ENCODE measurements at regions not wholly inside any gene's neighbourhood (a gene's known extent, or its start where the extent isn't known, plus 50 kb on each side); places are given as distances from the start of the nearest gene placed in this dataset.
"Not testable (repeated sequence)": the region's sequence is repeated elsewhere in the genome, so short reads cannot be mapped to it uniquely, and the experiment has no call there.

DNA sequence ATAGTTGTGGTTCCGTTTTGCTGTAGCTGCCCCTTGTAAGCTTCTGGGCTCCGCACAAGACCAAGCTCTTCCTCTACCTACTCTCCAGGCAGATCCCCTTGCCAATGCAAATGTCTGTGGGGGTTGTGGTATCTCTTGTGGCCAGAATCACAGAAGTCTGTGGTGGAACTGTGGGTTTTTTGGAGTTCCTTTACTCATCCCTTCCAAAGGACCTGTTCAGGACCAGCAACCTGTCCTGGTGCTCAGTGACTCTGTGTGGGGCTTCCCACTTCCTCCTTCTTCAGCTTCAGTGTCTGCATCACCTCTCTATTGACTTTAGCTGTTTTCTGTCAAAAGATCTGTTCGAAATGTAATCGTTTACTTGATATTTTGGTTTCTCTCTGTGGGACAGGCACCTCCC lies 441.3 kb upstream of the ADAMTSL1 start:
- no peak for DNase-seq (ENCODE audit: low spot score)

DNA sequence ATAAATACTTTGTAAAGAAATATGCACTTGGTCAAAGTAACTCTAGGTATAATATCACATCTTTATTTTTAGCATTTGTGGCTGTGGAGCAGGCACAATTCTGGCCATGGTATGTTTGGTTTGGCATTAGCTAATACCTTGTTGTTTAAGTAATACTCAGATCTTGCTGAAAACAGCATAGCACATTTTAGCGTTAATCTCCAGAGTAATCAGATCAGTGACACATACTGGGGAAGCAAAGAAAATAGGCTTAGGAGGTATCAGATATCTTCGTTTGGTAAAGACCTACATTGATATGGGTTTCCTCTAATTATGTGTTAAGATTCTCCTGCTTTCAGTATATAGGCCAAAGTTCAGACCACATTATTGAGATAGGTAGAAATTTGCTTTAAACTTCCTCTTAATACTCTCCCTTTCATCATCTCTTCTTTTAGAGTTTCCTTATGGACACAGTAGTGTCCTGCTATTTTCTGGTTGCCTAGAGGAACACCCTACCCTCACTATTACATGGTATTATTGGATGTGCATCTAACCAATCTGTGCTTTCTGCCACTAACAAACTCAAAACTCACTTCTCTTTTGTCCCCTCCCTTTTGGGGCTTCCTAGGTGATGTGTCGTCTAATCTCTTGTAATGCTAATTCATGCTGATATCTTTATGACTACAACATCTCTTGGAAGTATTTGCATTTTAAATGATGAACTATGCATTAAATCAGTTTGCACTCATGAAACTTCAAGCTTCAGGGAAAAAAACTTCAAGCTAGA lies 437.3 kb upstream of the ADAMTSL1 start:
- DNase-seq (ENCODE audit: low spot score): no peak

GRCh38 chr9:18037981-18038380 lies 436.0 kb upstream of the ADAMTSL1 start:
- no peak for DNase-seq (ENCODE audit: low spot score)

GRCh38 chr9:18040327-18040726 lies 433.6 kb upstream of the ADAMTSL1 start:
- no peak for DNase-seq (ENCODE audit: low spot score)

- no peak for DNase-seq (ENCODE audit: low spot score)
Measured at GRCh38 chr9:18043978-18044377, 430.0 kb upstream of the ADAMTSL1 start.

GRCh38 chr9:18045326-18045725 lies 428.6 kb upstream of the ADAMTSL1 start:
- DNase-seq (ENCODE audit: low spot score): no peak

DNA sequence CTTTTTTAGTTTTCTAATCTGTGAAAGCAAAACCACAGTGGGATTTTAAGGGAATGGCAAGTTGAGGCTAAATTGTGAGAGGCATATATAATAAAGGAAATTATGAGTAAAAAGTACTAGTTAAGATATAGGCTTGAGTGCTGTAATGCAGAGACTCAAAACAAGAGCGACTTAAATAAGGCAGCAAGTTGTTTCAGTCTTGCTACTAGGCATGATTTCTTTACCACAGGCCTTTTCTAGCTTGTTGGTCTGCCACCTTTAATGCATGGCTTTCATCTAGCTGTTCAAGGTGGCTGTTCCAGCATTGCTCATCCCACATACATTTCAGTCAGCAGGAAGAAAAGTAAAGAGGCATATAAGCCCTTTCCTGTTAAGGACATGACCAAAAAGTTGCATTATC lies 427.9 kb upstream of the ADAMTSL1 start:
- DNase-seq (ENCODE audit: low spot score): no peak

GRCh38 chr9:18051638-18052037 lies 422.3 kb upstream of the ADAMTSL1 start:
- no peak for DNase-seq (ENCODE audit: low spot score)

DNA sequence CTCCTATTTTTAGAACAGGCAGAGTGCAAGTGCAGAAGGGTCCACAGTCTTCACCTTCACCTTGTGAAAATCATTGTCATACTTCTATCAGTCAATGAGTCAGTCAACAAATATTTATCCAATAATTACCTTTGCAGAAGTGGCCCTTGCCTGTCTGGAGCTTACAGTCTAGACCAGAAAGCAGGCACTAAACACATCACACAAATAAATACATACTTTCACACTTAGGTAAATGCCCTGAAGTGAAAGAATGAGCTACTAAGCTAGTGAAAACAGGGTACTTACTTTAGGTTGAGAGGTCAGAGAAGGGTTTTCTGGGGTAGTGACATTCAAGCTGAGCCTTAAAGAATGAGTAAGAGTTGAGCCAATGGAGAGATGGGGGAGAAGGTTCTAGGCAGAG lies 421.9 kb upstream of the ADAMTSL1 start:
- no peak for DNase-seq (ENCODE audit: low spot score)

GRCh38 chr9:18056269-18056992 lies 417.5 kb upstream of the ADAMTSL1 start:
- no peak for DNase-seq (ENCODE audit: low spot score)

- DNase-seq (ENCODE audit: low spot score): no peak
Measured at GRCh38 chr9:18056993-18057369, 417.0 kb upstream of the ADAMTSL1 start.

GRCh38 chr9:18058564-18059442 lies 415.1 kb upstream of the ADAMTSL1 start:
- DNase-seq (ENCODE audit: low spot score): no peak

GRCh38 chr9:18059447-18059846 lies 414.5 kb upstream of the ADAMTSL1 start:
- DNase-seq (ENCODE audit: low spot score): no peak

GRCh38 chr9:18060269-18060934 lies 413.6 kb upstream of the ADAMTSL1 start:
- no peak for DNase-seq (ENCODE audit: low spot score)

GRCh38 chr9:18061332-18061731 lies 412.6 kb upstream of the ADAMTSL1 start:
- DNase-seq (ENCODE audit: low spot score): no peak

- DNase-seq (ENCODE audit: low spot score): no peak
Measured at GRCh38 chr9:18061856-18062255, 412.1 kb upstream of the ADAMTSL1 start.

DNA sequence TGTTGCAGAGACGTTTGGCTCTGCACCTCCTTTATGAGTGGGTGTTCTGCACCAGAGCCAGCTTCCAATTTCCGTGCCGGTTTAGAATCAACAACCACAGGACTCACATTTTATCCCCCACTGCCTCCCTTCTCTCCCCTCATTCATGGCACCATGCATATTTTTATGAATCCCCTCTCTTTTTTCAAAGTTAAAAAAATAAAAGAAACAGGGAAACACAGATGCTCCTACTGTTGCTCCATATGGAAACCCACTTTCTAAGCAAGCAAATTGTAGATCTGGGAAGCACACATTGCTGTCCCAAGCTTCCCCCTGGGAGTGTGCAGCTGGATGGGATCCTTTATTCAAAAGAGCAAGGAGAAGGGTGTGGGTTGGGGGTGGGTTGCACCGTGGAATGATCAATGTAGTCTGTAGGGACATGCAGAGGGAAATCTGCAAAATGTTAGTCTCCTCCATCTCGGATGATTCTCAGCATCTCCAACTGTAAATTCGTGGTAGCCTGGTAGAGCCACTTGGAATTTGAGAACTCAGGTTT lies 410.0 kb upstream of the ADAMTSL1 start:
- DNase-seq (ENCODE audit: low spot score): no peak

GRCh38 chr9:18066608-18067007 lies 407.3 kb upstream of the ADAMTSL1 start:
- not testable (repeated sequence) for DNase-seq (ENCODE audit: low spot score)

GRCh38 chr9:18067548-18068120 lies 406.3 kb upstream of the ADAMTSL1 start:
- no peak for DNase-seq (ENCODE audit: low spot score)

GRCh38 chr9:18068900-18069299 lies 405.1 kb upstream of the ADAMTSL1 start:
- DNase-seq (ENCODE audit: low spot score): no peak

DNA sequence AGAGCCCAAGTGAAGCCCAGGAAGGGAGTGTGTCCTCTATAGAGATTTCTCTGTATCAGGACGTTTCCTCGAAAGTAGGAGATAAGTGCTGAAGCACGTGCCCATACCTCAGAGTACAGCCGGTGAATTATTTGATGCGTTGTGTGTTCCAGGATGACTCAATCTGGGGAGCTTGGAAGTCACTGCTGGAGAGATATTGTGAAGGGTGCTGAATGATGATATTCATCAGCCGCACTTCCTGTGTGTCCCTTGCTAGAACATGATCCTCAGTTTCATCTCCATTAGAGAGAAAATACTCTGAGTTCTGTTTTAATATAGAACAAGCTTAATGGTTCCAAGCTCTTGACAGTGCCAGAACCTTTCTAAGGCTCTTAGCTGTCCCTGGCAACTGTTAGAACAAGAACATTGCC lies 402.3 kb upstream of the ADAMTSL1 start:
- no peak for DNase-seq (ENCODE audit: low spot score)
